ENCODE measurements at regions not wholly inside any gene's neighbourhood (a gene's known extent, or its start where the extent isn't known, plus 50 kb on each side); places are given as distances from the start of the nearest gene placed in this dataset.

DNA sequence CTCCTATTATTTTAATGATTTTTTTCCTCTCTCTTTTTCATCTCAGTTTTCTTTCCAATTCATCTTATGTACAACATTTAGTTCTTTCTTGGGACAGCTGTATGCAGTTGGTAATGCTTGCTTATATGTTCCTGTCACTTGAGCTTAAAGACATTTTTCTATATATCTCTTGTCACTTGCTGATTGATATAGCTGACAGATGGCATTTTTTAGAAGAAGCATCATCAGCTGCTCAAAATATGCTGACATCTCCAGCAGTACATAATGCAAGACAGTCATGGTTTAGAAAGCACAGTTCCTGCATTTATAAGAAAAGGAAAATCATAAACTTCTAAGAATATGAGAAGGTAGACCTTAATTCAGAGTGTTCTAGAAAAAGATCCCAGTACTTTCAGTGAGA lies 56.5 kb downstream of the DCAF8L1 start:
- H3K27me3 Mint-ChIP-seq (ENCODE audit: low read depth) = no peaks in the 10 kb centered on the region
- H3K4me1 Mint-ChIP-seq = peaks cover 20% of the 10 kb centered on the region
- H3K4me3 Mint-ChIP-seq = no peak overlapping the region
- H3K9me3 Mint-ChIP-seq = peaks cover 4% of the 10 kb centered on the region
- H3K27ac Mint-ChIP-seq = no peak overlapping the region
- no peaks in the 10 kb centered on the region for H3K36me3 Mint-ChIP-seq (ENCODE audit: low read depth)
- TF ChIP-seq, protein P1, sequence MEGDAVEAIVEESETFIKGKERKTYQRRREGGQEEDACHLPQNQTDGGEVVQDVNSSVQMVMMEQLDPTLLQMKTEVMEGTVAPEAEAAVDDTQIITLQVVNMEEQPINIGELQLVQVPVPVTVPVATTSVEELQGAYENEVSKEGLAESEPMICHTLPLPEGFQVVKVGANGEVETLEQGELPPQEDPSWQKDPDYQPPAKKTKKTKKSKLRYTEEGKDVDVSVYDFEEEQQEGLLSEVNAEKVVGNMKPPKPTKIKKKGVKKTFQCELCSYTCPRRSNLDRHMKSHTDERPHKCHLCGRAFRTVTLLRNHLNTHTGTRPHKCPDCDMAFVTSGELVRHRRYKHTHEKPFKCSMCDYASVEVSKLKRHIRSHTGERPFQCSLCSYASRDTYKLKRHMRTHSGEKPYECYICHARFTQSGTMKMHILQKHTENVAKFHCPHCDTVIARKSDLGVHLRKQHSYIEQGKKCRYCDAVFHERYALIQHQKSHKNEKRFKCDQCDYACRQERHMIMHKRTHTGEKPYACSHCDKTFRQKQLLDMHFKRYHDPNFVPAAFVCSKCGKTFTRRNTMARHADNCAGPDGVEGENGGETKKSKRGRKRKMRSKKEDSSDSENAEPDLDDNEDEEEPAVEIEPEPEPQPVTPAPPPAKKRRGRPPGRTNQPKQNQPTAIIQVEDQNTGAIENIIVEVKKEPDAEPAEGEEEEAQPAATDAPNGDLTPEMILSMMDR (IDR thresholded peaks at IDR 0.05; ENCODE audit: unreplicated experiment in 3 of 3) = no peak

DNA sequence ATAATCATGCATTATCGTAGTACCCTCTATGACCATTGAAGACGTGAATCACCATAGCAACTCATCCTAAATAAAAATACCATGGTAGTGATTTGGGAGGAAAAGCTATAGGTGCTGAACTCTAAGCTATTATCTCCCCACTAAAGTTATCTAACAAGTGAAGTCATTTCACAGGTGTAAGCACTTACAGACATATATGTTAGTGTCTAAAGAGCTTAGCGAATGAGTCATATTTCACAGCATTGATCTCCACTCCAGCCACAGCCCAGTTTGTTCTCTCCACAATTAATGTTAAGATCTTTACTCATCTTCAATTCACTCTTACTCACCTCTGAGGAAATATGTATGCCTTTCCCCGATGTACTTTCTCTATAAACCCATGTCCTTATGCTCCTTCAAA lies 57.0 kb downstream of the DCAF8L1 start:
- Mint-ChIP-seq H3K9me3 (peaks cover 4% of the 10 kb centered on the region), H3K27me3 (ENCODE audit: low read depth) (no peaks in the 10 kb centered on the region), H3K36me3 (ENCODE audit: low read depth) (no peaks in the 10 kb centered on the region), H3K4me1 (peaks cover 19% of the 10 kb centered on the region), H3K4me3 (no peak overlapping the region), H3K27ac (no peak overlapping the region)
- TF ChIP-seq, protein P1 (IDR thresholded peaks at IDR 0.05; ENCODE audit: unreplicated experiment in 3 of 3) = no peak

DNA sequence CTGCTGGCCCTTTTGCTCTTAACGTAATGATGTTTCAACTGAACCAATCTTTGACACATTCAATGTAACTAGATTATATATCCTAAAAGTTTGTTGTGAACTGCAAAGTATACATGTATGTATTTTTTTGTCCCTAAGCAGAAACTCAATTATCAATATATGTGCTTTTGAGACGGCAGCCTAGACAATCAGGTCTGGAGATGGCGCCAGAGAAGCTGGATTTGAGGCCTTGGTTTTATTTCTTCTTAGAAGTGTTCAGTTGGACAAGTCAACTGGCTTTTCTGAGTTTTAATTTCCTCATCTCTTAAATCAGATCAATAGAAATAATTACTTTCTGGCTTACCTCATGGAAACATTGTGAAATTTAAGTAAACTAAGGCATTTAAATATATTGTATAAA lies 62.5 kb downstream of the DCAF8L1 start:
- Mint-ChIP-seq H3K27me3 (ENCODE audit: low read depth) (no peaks in the 10 kb centered on the region), H3K27ac (no peak overlapping the region), H3K9me3 (no peaks in the 10 kb centered on the region), H3K36me3 (ENCODE audit: low read depth) (no peaks in the 10 kb centered on the region), H3K4me1 (no peaks in the 10 kb centered on the region), H3K4me3 (no peak overlapping the region)
- TF ChIP-seq, protein P1 (IDR thresholded peaks at IDR 0.05; ENCODE audit: unreplicated experiment in 3 of 3) = peak in 2 of 3 experiments; percentile 19 to 51

DNA sequence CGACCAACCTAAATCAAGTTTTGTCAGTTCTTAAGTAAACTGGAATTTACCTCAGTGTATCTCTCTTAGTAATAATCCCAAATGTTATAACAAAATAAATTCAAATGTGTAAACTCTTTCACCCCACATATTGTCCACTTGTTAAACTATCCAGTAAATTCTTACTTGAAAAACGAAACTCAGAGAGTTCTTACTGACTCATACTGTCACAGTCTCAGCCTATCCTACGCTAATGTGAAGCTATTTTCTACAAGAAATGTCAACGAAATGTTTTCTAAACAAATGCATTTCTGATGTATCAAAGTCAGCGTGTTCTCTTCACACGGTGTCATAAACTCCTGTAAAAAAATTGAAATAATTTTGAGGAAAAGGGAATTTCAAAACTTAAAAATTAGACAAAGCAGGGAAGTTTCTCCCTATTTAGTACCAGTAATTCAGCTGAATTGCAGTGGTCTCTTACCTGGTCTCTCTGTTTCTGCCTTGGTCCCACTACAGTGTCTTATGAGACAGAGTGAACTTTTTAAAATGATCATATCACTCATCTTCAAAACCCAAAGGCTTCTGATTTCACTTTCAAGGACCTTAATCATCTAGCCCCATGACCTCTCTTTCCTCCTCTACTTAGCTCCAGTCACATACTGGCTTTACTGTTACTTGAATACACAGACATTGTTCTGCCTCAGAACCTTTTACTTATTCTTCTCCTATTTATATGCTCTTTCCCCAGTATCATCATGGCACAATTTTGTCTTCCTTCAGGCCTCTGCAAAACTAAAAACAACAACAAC lies 63.3 kb downstream of the DCAF8L1 start:
- H3K4me1 Mint-ChIP-seq = no peaks in the 10 kb centered on the region
- no peak overlapping the region for H3K4me3 Mint-ChIP-seq
- H3K27me3 Mint-ChIP-seq (ENCODE audit: low read depth) = no peaks in the 10 kb centered on the region
- no peak overlapping the region for H3K27ac Mint-ChIP-seq
- no peaks in the 10 kb centered on the region for H3K9me3 Mint-ChIP-seq
- H3K36me3 Mint-ChIP-seq (ENCODE audit: low read depth) = no peaks in the 10 kb centered on the region
- TF ChIP-seq, protein P1 (IDR thresholded peaks at IDR 0.05; ENCODE audit: unreplicated experiment in 3 of 3) = no peak

DNA sequence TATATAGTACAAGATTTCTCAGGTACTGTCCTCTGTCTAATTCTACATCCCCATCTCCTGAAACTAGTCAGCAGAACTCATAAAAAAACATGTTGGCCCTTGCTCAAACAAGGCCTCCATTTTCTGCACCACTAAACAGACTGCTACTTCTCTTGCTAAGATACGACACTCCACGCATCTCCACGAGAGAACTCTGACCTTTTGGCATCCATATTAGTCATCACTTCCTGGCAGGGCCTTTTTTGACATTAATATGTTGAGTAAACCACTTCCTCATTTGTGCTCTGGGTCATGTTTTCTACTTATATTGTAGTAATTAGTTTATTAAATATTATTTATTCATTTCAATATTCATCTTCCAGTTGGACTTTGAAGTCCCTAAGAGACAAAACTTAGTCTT lies 65.6 kb downstream of the DCAF8L1 start:
- TF ChIP-seq, protein P1 (IDR thresholded peaks at IDR 0.05; ENCODE audit: unreplicated experiment in 3 of 3) = no peak
- Mint-ChIP-seq H3K36me3 (ENCODE audit: low read depth) (no peaks in the 10 kb centered on the region), H3K27me3 (ENCODE audit: low read depth) (no peaks in the 10 kb centered on the region), H3K9me3 (no peaks in the 10 kb centered on the region), H3K27ac (peak overlapping the region in 2 of 3 experiments; percentile 65 to 67), H3K4me3 (no peak overlapping the region), H3K4me1 (no peaks in the 10 kb centered on the region)

DNA sequence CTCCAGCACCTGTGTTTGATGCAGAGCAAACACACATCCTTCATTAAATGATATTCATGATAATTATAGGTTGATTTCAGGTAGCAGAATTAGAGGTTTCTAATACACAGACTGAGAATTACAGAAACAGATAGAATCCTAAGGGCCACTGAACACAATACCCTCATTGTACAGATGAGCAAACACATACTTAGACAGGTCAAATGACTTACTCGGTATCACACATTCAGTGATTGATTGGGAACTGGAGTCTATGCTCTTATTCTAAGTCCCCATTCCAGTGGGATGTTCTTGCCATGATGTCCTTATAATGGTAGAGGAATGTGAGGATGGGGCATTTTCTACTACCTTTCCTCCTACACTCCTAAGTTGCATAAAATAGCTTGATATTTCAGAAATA lies 70.8 kb downstream of the DCAF8L1 start:
- Mint-ChIP-seq H3K27me3 (ENCODE audit: low read depth) (no peaks in the 10 kb centered on the region), H3K9me3 (no peaks in the 10 kb centered on the region), H3K4me1 (no peaks in the 10 kb centered on the region), H3K4me3 (no peak overlapping the region), H3K36me3 (ENCODE audit: low read depth) (no peaks in the 10 kb centered on the region), H3K27ac (no peak overlapping the region)
- TF ChIP-seq, protein P1 (IDR thresholded peaks at IDR 0.05; ENCODE audit: unreplicated experiment in 3 of 3) = no peak

Data from nephron (organoid).